AG04449 (cell line): ENCODE measurements at regions not wholly inside any gene's neighbourhood (a gene's known extent, or its start where the extent isn't known, plus 50 kb on each side); places are given as distances from the start of the nearest gene placed in this dataset.

ENCODE experiments used
- CTCF ChIA-PET: fragments of 350-600 bp; formaldehyde crosslinking; extraction: SDS; loops from one replicate; lab custom pipeline; 2021; ENCODE audit warnings: antibody characterized with exemption; lab: Yijun Ruan, JAX
- POLR2A ChIA-PET: fragments of 400-600, 350-600 bp; formaldehyde crosslinking; extraction: SDS; loops from one replicate; lab custom pipeline; 2020; ENCODE audit warnings: antibody characterized with exemption, inconsistent platforms; lab: Yijun Ruan, JAX
- DNase-seq: peaks from one replicate; pipeline ENCODE4 v3.0.0-alpha.2; 2010; ENCODE audit warnings: low read depth, low spot score
- H3K4me3 ChIP-seq: 2 replicates; pipeline ENCODE4 v1.5.1; 2011; ENCODE audit warnings: low read depth, mild to moderate bottlenecking, control low read depth, low read length
- TF ChIP-seq, protein P1 (sequence below): IDR thresholded peaks from one replicate; pipeline ENCODE4 v1.5.1; 2011; ENCODE audit warnings: mild to moderate bottlenecking, moderate library complexity, low read length, control low read depth, inconsistent platforms; ENCODE audit not compliant: insufficient read depth; ENCODE audit errors: missing control alignments

DNA sequence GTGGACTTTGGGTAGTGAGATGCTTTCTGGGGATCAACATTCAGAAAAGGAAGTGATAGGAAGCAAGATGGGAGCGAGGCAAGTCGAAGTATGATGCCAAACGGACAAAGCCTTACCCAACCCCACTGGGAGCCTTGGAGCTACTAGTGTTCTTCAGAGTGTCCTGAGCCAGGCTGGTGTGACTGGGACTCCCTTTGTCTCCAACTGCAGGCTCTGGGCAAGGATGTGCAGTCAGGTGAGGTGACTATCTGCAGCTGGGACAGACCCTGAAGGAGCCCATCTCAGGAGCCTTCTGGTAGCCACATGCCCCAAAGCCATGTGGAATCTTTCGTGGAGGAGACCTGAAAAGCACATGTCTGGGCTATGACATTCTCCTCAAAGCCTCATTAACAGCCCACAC, 360.6 kb downstream of the MTRR start:
- TF ChIP-seq, protein P1, sequence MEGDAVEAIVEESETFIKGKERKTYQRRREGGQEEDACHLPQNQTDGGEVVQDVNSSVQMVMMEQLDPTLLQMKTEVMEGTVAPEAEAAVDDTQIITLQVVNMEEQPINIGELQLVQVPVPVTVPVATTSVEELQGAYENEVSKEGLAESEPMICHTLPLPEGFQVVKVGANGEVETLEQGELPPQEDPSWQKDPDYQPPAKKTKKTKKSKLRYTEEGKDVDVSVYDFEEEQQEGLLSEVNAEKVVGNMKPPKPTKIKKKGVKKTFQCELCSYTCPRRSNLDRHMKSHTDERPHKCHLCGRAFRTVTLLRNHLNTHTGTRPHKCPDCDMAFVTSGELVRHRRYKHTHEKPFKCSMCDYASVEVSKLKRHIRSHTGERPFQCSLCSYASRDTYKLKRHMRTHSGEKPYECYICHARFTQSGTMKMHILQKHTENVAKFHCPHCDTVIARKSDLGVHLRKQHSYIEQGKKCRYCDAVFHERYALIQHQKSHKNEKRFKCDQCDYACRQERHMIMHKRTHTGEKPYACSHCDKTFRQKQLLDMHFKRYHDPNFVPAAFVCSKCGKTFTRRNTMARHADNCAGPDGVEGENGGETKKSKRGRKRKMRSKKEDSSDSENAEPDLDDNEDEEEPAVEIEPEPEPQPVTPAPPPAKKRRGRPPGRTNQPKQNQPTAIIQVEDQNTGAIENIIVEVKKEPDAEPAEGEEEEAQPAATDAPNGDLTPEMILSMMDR: no peak
- DNase-seq: no peak
- no peak overlapping the region for H3K4me3 ChIP-seq
- ChIA-PET POLR2A (no interaction called here), CTCF (no interaction called here)

DNA sequence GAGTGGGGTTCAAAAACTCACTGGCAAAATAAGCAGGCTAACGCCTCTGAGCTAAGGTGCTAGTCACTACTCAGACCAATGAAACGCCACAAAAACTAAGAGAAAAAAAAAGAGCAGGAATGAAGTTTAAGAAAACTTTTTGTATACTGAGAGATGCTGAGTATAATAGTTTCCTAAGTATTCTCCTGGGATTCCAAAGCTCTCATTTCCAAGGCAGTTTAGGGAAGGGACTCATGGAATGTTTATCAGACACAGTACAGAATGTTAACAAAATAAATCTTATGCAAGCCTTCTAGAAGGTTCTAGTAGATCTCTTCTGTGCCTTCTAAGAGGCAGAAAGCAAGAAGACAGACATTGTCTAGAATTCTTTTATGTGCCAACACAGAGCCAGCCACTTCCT, 361.9 kb downstream of the MTRR start:
- no peak for DNase-seq
- TF ChIP-seq, protein P1: no peak
- CTCF ChIA-PET: no interaction called here
- no peak overlapping the region for H3K4me3 ChIP-seq
- POLR2A ChIA-PET: no interaction called here

DNA sequence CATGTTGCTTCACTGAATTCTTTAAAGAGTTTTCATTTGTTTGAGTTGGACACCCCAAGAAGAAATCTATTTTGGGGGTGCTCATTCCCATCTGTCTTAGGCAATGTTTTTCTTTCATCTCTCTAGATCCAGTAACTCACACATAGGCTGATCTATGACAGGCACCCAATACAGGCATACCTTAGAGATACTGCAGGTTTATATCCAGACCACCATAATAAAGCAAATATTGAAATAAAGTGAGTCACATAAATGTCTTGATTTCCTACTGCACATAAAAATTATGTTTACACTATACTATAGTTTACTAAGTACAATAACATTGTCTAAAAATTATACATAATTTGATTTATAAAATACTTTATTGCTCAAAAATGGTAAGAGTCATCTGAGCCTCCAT, 364.5 kb downstream of the MTRR start:
- POLR2A ChIA-PET: no interaction called here
- DNase-seq: no peak
- CTCF ChIA-PET: no interaction called here
- TF ChIP-seq, protein P1: no peak
- H3K4me3 ChIP-seq: no peak overlapping the region

DNA sequence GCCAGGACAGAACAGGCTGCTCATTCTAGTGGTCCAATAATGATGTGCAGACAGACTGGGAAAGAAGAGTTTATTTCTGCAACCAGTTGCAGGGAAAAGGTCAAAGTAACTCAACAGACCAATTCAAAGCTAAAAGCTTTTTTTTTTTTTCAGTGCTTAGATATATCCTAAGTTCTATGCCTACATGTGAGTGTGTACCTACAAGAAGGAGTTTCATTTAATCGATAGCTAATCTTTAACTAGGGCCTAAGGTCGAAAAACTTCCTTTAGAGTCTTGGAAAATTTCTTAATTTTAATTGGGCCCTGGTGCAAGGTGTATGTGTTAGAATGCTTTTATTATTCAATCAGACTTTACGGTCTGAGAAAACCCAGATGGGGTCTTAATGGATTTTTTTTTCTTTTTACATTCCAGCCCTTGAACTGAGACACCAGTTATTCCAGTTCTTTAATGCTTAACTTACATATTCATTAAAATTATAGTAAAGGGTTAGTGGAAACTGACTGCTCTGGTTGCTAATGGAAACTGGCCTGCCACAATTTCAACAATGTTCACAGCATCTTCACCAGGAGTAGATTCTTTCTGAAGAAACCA, 365.3 kb downstream of the MTRR start:
- DNase-seq: no peak
- POLR2A ChIA-PET: no interaction called here
- CTCF ChIA-PET: no interaction called here
- TF ChIP-seq, protein P1: no peak
- H3K4me3 ChIP-seq: no peak overlapping the region

DNA sequence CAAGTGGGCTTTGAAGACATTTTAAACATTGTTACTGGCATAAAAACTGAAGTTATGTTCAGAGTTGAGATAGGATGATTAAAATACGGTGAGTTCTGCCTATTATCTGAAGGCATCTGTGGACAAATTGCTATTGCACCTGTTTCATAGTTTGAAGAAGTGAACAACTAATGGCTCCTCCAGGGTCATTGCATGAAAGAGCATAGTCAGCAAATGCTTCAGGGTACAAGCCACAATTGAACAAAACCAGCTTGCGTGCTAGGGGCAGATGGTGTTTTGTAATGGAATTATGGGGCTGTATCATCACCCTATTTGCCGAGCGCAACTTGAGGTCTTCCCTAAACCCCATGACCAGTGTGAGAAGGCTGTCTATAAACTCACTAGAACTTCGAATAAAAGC, 369.1 kb downstream of the MTRR start:
- TF ChIP-seq, protein P1: no peak
- ChIA-PET CTCF (no interaction called here), POLR2A (no interaction called here)
- no peak overlapping the region for H3K4me3 ChIP-seq
- DNase-seq: no peak

DNA sequence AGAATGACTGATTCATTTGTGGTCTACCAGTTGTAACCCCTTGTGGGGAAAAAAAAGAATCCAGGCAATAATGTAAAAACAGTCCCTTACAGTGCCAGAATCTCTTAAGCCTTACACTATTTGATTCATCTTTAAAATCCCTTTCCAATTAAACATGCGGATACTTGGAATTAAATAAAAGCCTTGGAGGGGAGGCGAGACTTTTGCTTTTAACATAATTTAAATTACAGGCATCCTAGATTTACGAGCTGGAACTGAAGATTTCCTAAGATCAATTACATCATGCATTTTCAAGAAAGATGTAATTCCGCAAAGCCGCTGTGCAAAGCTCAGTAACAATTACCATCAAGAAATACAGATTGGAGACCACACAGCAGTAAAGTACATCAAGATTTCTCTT, 370.2 kb downstream of the MTRR start:
- TF ChIP-seq, protein P1: no peak
- CTCF ChIA-PET: interaction anchor here (1.5 kb wide), 1 partner anchor 8 kb away, joined by 4 read pairs; no protein-coding TSS in a partner anchor
- POLR2A ChIA-PET: no interaction called here
- H3K4me3 ChIP-seq: no peak overlapping the region
- DNase-seq: no peak
